GM18907 (cell line): ENCODE measurements at regions not wholly inside any gene's neighbourhood (a gene's known extent, or its start where the extent isn't known, plus 50 kb on each side); places are given as distances from the start of the nearest gene placed in this dataset.

Experiments
- ATAC-seq: cut with Tn5 transposase; IDR thresholded peaks from one replicate; pipeline ENCODE4 v1.9.1; 2021; ENCODE audit warnings: mild to moderate bottlenecking, moderate library complexity; ENCODE audit not compliant: unreplicated experiment

DNA sequence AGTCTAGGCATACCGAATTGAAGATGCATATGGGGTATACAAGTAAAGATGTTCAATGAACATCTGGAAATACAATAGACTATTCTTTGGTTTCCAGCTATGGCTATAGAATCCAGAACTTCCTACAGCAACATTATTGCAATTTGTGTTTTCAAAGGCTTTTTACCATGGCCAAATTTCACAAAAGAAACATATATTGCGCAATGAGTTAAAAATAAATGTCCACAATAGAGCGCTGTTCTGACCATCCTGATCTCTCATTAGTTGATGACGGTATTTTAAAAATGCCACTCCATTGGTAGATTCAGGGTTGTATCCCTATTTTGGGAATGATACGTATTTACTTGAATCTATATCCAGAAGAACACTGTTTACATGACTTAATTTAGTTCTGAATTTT is 139.2 kb downstream of the LINC00632 start:
- no peak for ATAC-seq

DNA sequence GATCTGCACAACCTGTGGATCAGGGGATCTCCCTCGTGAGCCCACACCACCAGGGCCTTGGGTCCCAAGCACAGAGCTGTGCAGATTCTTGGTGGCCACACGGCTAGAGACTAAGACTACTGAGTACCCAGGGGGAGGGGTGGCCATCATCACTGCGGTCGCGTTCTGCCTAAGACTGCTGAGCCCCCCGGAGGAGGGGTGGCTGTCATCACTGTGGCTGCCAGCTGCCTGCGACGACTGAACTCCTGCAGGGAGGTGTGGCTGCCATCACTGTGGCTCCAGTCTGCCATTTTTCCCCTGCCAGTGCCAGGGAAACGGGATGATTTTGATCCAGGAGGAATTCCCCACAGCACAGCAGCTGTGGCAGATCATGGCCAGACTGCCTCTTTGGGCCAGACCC is 141.7 kb upstream of the SPANXB1 start:
- no peak for ATAC-seq

DNA sequence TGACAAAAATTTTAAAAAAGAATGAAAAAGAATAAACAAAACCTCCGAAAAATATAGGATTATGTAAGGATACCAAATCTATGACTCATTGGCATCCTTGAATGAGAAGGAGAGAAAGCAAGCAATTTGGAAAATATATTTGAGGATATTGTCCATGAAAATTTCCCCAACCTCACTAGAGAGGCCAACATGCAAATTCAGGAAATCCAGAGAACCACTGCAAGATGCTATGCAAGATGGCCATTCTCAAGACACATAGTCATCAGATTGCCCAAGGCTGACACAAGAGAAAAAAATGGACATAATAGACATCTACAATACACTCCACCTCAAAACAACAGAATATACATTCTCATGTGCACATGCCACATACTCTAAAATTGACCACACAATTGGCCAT is 135.9 kb upstream of the SPANXB1 start:
- no peak for ATAC-seq

DNA sequence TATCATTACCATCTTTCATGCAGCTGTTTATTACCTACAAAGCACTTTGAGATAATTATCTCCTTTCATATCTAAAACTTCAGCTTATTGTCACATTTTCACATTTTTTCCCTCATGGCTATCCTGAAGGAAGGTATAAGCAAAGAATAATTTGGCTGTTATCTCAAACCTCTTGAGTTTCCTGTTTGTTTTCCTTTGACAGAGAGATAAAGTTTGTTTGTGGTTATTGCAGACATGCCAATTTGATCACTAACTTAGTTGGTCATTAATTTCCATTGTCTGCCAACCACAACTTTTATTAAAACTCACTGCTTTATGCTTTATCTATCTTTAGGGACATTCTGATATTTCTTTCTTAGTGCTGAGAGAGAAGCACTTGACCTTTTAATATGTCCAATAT is 89.8 kb upstream of the SPANXB1 start:
- ATAC-seq, result no peak

DNA sequence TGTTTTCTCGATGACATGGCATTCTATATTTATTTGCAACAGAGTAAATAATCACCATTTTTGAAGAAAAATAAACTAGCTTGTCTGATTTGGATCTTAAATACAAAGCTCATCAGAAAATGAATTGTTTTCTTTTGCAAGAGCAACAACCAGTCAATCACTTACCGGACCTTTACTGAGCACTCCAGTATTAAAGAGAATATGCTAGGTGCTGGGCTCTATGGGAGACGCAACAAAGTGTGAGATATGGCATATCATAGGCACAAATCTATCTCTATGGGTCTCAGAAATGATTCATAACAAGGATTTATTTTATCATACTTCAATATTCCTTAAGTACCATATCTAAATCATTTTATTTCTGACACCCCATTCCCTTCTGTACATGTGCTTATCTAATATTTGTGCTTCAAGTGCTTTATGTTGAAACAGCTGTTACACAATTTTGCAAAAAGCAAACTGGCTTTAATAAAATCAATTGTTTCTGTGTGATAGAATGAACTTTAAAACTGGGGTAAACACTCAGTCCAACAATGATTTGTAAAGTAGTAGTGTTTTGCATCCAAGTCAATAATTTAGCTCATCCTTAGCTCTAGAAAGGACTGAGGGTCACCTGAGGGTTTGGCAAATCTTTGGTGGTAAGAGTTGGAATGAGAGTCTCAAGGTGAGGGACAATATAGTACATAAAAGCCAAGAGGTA is 88.4 kb upstream of the SPANXB1 start:
- no peak for ATAC-seq

DNA sequence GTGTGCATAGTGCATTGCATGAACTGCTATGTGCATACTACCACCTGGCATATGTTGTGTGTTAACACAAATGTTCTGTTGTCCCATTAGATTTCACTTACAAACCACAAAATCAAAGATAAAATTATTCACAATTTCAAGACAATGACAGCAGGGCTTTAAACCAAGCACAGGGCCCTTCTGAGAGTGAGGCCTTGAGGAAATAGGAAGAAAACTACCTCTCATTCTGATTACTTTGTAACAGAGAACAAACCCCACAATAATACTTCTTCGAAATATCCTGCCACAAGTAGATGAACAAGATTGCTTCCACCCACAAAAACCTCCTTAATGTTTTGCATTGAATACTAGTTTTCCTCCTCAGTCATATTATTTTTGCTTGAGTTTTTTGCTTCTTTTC is 85.5 kb upstream of the SPANXB1 start:
- no peak for ATAC-seq

DNA sequence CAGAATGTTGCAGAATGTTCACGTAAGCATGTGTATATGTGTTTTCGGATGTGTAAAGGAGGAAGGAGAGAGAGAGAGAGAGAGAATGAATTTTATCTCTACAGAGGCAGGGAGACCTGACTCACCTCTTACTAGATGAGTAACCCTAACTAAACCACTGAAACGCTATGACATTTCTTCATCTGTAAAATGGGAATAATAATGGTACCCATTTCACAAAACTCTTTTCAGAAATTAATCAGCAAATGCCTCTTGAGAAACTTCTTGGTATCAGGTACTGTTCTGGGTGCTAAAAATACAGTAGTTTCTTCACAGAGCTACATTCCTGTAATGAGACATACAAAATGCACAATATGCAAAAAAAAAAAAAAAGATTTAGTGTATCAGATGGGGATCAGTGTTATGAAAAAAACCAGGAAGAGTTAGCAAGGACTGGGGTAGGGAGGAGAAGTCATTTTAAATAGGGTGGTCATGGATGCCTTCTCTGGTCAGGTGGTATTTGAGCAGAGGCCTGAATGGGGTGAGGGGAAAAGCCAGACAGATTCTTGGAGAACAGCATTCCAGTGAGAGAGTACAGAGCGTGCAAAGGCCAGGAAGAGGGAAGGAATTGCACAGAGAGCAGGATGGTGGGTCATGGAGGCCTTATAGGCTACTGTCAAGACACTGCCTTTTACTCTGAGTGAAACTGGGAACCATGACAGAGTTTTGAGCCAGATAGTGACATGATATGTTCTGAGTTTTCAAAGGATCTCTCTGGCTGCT is 84.9 kb upstream of the SPANXB1 start:
- no peak for ATAC-seq

DNA sequence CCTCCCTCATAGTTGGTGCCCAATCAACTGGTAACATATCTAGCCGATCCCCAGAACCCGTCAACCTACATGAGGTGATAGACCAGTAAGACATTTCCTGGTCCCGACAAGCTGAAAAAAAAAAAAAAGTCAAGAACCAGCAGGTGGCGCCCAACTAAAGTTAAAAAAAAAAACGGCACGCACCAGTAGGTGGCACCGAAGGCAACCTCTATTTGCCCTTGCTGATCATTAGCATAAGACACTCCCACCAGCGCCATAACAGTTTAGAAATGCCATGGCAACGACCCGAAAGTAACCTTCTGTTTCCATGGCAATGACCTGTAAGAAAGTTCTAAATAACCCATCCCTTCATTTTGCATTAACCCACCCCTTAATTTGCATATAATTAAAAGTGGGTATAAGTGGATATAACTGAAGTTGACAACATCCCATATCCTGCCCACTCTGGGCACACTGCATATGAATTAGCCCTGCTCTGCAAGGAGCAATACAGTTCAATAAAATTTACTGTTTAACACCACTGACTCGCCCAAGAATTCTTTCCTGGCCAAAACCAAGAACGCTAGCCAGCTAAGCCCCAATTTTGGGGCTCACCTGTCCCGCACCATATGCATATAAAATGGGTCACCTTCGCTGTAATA is 83.9 kb upstream of the SPANXB1 start:
- peak; percentile 96 for ATAC-seq

DNA sequence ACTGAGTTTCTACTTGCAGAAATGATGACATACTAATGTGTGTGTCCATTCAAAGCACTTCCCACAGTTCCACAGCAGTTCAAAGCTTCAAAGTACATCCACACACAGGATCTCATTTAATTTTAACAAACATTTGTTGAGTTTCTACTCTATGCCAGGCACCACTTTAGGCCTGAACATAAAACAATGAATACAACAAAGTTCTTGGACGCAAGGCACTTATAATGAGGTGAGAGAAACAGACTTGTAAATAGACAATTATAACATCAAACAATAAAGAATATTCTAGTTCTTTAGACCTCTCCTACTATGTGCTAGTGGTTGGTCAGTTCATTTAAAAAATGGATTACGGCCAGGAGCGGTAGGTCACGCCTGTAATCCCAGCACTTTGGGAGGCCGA is 82.0 kb upstream of the SPANXB1 start:
- no peak for ATAC-seq

DNA sequence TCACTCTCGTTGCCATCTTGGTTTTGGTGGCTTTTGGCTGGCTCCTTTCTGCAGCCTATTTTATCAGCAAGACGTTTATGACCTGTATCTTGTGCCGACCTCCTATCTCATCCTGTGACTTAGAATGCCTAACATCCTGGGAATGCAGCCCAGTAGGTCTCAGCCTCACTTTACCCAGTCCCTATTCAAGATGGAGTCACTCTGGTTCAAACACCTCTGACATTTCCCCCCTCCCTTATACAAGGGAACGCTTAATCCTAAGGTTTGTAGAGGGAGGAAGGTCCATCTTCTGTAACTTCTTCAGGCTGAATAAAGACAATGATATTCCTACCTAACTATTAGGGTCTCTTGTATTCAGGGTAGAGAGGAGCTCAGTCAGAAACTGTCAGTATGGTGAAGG is 79.3 kb upstream of the SPANXB1 start:
- ATAC-seq, result no peak

DNA sequence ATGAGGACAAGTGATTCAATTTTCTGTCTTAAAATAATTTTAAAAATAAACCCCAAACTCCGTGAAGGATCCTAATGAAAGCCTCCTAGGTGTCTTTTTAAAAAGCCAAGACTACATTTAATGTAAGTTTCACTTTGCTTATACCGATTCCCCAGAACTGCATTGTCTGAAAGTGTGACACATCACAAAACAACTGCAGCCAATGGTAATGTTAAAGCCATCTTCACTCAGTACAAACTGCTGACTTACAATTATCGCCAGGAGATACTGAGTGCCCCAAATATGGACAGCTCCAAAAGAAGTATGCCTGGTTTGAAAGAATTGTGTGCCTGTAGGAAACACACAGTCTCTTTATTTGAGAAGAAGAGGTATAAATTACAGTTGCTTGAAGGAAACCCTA is 73.7 kb upstream of the SPANXB1 start:
- no peak for ATAC-seq

DNA sequence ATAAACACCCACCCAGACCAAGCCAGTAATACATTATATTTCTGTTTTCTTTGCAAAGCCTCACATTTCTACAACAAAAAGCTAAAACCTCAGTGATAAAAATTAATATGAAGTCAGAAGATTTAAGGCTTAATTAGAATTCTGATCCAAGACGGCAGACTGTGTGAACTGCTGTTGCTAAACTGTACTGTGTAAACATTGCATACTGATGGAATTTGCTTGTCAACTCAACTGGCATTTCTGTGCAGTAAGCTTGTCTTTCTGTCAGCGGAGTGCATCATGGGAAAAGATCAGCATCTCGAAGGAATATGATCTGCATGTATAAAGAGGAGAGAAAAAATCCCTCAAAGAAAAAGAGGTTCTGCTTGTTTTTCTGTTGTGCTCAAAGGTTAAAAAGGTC is 69.4 kb upstream of the SPANXB1 start:
- ATAC-seq, result no peak

DNA sequence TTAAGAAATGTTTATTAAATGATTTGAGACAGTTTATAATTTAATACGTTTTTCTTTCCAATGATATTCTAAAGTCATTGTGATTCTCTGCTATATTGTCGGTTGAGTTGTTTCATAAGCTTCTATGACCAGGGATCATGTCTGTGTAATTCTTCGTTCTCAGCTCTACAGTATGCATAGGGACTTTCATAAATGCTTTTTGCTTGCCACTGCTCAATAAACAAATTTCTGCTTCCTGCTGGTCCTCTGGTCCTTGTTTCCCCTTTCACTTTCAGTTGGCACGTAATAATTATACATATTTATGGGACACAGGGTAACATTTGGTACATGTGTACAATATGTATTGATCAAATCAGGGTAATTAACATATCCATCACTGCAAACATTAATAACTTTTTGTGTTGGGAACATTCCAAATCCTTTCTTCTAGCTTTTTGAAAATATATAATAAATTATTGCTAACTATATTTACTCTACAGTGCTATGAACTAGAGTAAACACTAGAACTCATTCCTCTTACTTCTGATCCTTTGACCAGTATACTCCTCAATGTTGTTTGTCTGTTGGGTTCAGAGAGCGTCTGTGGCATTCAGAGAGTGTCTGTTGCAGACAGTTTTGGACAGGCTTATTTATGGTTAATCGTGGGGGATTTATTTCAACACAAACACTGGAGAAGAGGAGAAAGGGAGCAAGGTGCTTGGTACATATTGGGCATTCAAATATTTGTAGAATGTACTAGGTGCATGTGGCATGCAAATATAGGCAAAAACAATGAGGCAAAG is 68.3 kb upstream of the SPANXB1 start:
- no peak for ATAC-seq

DNA sequence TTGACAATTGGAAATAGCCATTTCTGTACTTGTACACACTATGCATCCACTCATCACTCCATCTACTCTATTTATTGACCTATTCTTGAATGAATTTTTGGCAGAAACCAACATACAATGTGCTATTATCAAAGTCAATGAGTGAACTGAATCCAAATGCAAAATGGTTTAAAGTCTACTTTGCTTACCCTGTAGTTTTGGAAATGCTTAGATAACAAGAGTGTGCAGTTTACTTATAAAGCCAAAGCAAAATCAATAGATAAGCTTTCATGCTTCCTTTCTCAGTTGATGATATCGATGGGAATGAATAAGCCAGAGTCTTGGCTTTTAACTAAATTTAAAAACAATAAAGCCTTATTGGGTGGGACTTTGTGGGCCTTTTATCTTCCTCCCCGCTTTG is 58.9 kb upstream of the SPANXB1 start:
- ATAC-seq, result no peak

DNA sequence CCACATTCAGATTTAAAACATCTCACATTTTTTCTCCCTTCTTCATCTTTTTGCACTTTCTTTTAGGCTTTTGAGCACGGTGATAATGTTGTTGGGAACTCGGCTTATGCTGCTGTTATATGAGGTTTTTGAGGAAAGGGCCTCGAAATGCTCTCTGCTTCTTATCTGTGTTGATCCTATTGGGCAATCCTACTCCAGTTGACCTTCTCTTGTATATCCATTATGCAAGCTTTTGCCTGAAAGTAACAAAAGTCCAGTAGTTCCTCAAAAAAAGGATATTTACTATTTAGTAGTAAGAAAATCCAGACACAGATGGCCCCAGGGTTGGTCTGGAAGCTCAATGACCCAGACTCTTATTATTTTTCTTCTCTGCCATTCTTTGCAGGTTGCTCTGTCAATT is 57.7 kb upstream of the SPANXB1 start:
- no peak for ATAC-seq

DNA sequence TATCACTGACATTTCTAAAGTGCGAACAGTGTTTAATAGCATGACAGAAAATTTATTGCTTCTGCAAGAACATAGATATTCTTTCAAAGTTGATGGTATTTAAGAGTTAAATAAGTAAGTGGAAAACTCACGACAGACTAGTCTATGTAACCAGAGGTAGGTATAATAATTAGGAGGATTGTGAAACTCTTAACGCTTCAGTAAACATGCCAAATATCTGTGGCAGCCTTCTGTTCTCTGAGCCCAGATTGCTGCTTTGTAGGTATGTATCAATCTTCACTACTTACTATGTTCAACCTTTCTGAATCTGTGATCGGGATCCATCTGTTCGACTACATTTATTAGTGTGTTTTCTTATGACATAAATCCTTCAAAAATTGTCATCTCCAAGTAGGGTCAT is 53.6 kb upstream of the SPANXB1 start:
- no peak for ATAC-seq

DNA sequence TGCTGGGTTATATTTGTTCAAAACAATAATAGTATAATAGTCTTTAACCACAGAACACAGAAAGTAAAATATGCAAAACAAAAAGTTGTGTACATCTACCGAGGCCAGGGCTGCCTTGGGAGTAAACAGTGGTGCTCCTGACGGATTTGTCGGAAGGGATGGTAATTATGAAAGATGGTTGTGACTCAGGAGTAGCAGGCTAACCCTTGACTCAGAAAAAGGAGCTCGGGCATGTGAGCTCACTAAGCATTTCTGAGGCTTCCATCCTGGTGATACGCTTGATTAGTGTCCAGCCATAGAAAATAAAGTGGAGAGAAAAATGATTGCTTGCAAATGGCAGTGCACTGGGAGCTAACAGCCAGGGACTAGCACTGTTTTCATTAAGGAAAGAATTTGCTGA is 53.2 kb upstream of the SPANXB1 start:
- no peak for ATAC-seq
